Hepatocyte (in vitro differentiated cells): ENCODE measurements at regions not wholly inside any gene's neighbourhood (a gene's known extent, or its start where the extent isn't known, plus 50 kb on each side); places are given as distances from the start of the nearest gene placed in this dataset.

Source experiments
- EZH2 ChIP-seq: fragments of 200-600 bp; sonication (generic); IDR thresholded peaks from 2 replicates; pipeline ENCODE4 v1.6.1; 2016; ENCODE audit warnings: antibody characterized with exemption, mild to moderate bottlenecking, borderline replicate concordance
- EZH2phosphoT487 ChIP-seq: fragments of 200-600 bp; sonication (generic); IDR thresholded peaks from one replicate; pipeline ENCODE4 v1.6.1; 2018; ENCODE audit warnings: antibody characterized with exemption, mild to moderate bottlenecking, low read depth, moderate library complexity; ENCODE audit not compliant: unreplicated experiment, severe bottlenecking
- TF ChIP-seq, protein P1 (sequence below): fragments of 200-600 bp; sonication (generic); IDR thresholded peaks from 2 replicates; pipeline ENCODE4 v1.5.1; 2016; ENCODE audit warnings: antibody characterized with exemption, mild to moderate bottlenecking; ENCODE audit not compliant: poor library complexity

DNA sequence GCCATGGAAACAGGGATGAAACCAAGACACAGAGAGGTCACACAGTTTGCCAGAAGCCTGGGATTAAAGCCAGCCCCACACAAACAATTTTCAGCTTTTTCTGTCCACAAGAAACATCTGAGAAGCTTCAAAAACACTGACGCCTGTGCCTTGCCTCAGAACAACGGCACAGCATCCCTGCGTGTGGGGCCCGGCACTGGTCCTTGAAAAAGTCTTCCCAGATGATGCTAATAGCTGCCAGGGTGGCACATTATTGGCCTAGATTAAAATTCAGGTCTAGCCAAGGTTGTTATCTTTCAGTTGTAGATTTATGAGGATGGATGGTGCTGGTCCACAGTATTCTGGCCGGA lies 321.4 kb downstream of the HAPSTR1 start:
- TF ChIP-seq, protein P1, sequence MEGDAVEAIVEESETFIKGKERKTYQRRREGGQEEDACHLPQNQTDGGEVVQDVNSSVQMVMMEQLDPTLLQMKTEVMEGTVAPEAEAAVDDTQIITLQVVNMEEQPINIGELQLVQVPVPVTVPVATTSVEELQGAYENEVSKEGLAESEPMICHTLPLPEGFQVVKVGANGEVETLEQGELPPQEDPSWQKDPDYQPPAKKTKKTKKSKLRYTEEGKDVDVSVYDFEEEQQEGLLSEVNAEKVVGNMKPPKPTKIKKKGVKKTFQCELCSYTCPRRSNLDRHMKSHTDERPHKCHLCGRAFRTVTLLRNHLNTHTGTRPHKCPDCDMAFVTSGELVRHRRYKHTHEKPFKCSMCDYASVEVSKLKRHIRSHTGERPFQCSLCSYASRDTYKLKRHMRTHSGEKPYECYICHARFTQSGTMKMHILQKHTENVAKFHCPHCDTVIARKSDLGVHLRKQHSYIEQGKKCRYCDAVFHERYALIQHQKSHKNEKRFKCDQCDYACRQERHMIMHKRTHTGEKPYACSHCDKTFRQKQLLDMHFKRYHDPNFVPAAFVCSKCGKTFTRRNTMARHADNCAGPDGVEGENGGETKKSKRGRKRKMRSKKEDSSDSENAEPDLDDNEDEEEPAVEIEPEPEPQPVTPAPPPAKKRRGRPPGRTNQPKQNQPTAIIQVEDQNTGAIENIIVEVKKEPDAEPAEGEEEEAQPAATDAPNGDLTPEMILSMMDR, result no peak
- no peak for TF ChIP-seq EZH2
- no peak for TF ChIP-seq EZH2phosphoT487
